ENCODE measurements at regions not wholly inside any gene's neighbourhood (a gene's known extent, or its start where the extent isn't known, plus 50 kb on each side); places are given as distances from the start of the nearest gene placed in this dataset.

DNA sequence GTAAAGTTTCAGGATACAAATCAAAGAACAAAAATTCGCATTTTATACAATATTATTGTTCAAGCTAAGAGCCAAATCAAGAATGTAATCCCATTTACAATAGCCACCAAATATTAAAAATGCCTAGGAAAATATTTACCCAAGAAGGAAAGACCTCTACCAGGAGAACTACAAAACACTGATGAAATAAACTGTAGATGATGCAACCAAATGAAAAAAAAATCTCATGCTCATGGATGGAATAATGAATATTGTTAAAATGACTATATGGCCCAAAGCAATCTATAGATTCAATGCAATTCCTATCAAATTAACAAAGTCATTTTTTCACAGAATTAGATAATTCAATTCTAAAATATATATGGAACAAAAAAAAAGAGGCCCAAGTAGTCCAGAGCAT is 708.8 kb upstream of the MAN1A1 start:
- H3K36me3 ChIP-seq (replicated peaks in 1 of 2; ENCODE audit: control insufficient read depth in 1 of 2, insufficient read depth in 2 of 2, low read length in 2 of 2), result no peaks in the 10 kb centered on the region
- WGBS (ENCODE audit: insufficient coverage), result no CpG with 5 or more reads among the region's 1 CpG
- H3K36me3 Mint-ChIP-seq, result no peaks in the 10 kb centered on the region
- no peak overlapping the region for H3K4me2 ChIP-seq (replicated peaks; ENCODE audit: extremely low read depth, low read length, poor library complexity, severe bottlenecking)
- H3K27me3 Mint-ChIP-seq (ENCODE audit: low read depth in 3 of 3), result no peaks in the 10 kb centered on the region
- no peaks in the 10 kb centered on the region for H4K20me1 ChIP-seq (ENCODE audit: insufficient read depth, low read length)
- H2AFZ ChIP-seq (ENCODE audit: insufficient read depth, low read depth, low read length, poor library complexity, severe bottlenecking), result no peak overlapping the region
- H3K4me3 Mint-ChIP-seq, result no peak overlapping the region
- H3K79me2 ChIP-seq (ENCODE audit: insufficient read depth, low read length), result no peaks in the 10 kb centered on the region
- H3K27ac Mint-ChIP-seq, result no peak overlapping the region
- peaks cover 0 to 18% (median 12%) of the 10 kb centered on the region in 7 donors for H3K9me3 Mint-ChIP-seq
- H3K4me1 ChIP-seq (ENCODE audit: control insufficient read depth in 1 of 2, insufficient read depth in 2 of 2, low read length in 2 of 2), result no peaks in the 10 kb centered on the region
- peaks cover 5 to 10% of the 10 kb centered on the region in 2 donors for H3K9me3 ChIP-seq (replicated peaks in 1 of 2; ENCODE audit: control insufficient read depth in 1 of 2, insufficient read depth in 1 of 2, low read length in 2 of 2)
- no peak overlapping the region for H3K9ac ChIP-seq (ENCODE audit: insufficient read depth, low read length, poor library complexity, severe bottlenecking)
- no peaks in the 10 kb centered on the region for H3K4me1 Mint-ChIP-seq
- no peak for DNase-seq
- H3K27ac ChIP-seq (ENCODE audit: low read depth in 1 of 2, low read length in 2 of 2), result no peak overlapping the region
- H3K27me3 ChIP-seq (ENCODE audit: control insufficient read depth in 2 of 2, insufficient read depth in 2 of 2, low read length in 2 of 2), result no peaks in the 10 kb centered on the region
- intact Hi-C loops (cut with micrococcal nuclease), result no loop called here
- TF ChIP-seq, protein P1, sequence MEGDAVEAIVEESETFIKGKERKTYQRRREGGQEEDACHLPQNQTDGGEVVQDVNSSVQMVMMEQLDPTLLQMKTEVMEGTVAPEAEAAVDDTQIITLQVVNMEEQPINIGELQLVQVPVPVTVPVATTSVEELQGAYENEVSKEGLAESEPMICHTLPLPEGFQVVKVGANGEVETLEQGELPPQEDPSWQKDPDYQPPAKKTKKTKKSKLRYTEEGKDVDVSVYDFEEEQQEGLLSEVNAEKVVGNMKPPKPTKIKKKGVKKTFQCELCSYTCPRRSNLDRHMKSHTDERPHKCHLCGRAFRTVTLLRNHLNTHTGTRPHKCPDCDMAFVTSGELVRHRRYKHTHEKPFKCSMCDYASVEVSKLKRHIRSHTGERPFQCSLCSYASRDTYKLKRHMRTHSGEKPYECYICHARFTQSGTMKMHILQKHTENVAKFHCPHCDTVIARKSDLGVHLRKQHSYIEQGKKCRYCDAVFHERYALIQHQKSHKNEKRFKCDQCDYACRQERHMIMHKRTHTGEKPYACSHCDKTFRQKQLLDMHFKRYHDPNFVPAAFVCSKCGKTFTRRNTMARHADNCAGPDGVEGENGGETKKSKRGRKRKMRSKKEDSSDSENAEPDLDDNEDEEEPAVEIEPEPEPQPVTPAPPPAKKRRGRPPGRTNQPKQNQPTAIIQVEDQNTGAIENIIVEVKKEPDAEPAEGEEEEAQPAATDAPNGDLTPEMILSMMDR (IDR thresholded peaks at IDR 0.05), result no peak
- no peak overlapping the region for H3K4me3 ChIP-seq (replicated peaks in 1 of 3; ENCODE audit: low read depth in 2 of 3, low read length in 3 of 3)

DNA sequence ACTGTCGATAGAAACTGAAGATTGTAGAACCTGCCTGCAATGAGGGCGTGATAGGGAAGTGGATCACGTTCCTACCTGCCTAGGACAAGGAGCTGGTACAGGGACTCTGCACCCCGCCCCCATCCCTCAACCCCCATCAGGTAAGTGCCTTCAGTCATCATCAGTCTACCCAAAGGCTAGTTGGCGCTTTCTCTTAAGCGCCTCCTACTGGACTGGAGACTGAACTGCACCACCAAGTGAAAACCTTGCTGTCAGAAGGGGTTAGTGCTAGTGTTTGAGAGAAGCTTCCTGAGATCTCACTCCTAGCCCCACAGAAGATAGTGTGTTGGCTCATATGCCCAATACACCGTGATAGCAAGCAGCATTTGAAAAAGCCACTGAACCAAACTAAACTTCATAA is 706.5 kb upstream of the MAN1A1 start:
- no peak overlapping the region for H3K4me3 Mint-ChIP-seq
- Histone ChIP-seq H3K36me3 (replicated peaks in 1 of 2; ENCODE audit: control insufficient read depth in 1 of 2, insufficient read depth in 2 of 2, low read length in 2 of 2) (no peaks in the 10 kb centered on the region), H2AFZ (ENCODE audit: insufficient read depth, low read depth, low read length, poor library complexity, severe bottlenecking) (no peak overlapping the region), H3K4me1 (ENCODE audit: control insufficient read depth in 1 of 2, insufficient read depth in 2 of 2, low read length in 2 of 2) (no peaks in the 10 kb centered on the region), H3K4me2 (replicated peaks; ENCODE audit: extremely low read depth, low read length, poor library complexity, severe bottlenecking) (no peak overlapping the region), H3K27me3 (ENCODE audit: control insufficient read depth in 2 of 2, insufficient read depth in 2 of 2, low read length in 2 of 2) (no peaks in the 10 kb centered on the region), H3K9me3 (replicated peaks in 1 of 2; ENCODE audit: control insufficient read depth in 1 of 2, insufficient read depth in 1 of 2, low read length in 2 of 2) (peaks cover 5 to 10% of the 10 kb centered on the region in 2 donors), H3K4me3 (replicated peaks in 1 of 3; ENCODE audit: low read depth in 2 of 3, low read length in 3 of 3) (no peak overlapping the region), H4K20me1 (ENCODE audit: insufficient read depth, low read length) (no peaks in the 10 kb centered on the region), H3K9ac (ENCODE audit: insufficient read depth, low read length, poor library complexity, severe bottlenecking) (no peak overlapping the region), H3K27ac (ENCODE audit: low read depth in 1 of 2, low read length in 2 of 2) (no peak overlapping the region), H3K79me2 (ENCODE audit: insufficient read depth, low read length) (no peaks in the 10 kb centered on the region)
- peaks cover 0 to 1% (median 0%) of the 10 kb centered on the region in 3 donors for H3K27me3 Mint-ChIP-seq (ENCODE audit: low read depth in 3 of 3)
- TF ChIP-seq, protein P1 (IDR thresholded peaks at IDR 0.05), result peak; percentile 47
- H3K27ac Mint-ChIP-seq, result no peak overlapping the region
- no CpG with 5 or more reads among the region's 7 CpGs for WGBS (ENCODE audit: insufficient coverage)
- intact Hi-C loops (cut with micrococcal nuclease), result no loop called here
- H3K36me3 Mint-ChIP-seq, result no peaks in the 10 kb centered on the region
- peak in 1 of 3 donors; percentile 2 for DNase-seq
- H3K9me3 Mint-ChIP-seq, result peaks cover 0 to 14% (median 8%) of the 10 kb centered on the region in 7 donors
- no peaks in the 10 kb centered on the region for H3K4me1 Mint-ChIP-seq
